GM04504 (cell line): ENCODE measurements at regions not wholly inside any gene's neighbourhood (a gene's known extent, or its start where the extent isn't known, plus 50 kb on each side); places are given as distances from the start of the nearest gene placed in this dataset.
"Not testable (repeated sequence)": the region's sequence is repeated elsewhere in the genome, so short reads cannot be mapped to it uniquely, and the experiment has no call there.

ENCODE experiments used
- DNase-seq: peaks from one replicate; pipeline ENCODE4 v3.0.0-alpha.2; 2012; ENCODE audit warnings: low read depth

- DNase-seq: no peak
Observed at GRCh38 chr6:22106961-22107360, 189.9 kb downstream of the PRL start.

- peak; percentile 9 for DNase-seq
Observed at GRCh38 chr6:22108199-22108598, 188.6 kb downstream of the PRL start.

- DNase-seq: no peak
Observed at GRCh38 chr6:22110061-22110460, 186.8 kb downstream of the PRL start.

- no peak for DNase-seq
Observed at GRCh38 chr6:22112461-22112860, 184.4 kb downstream of the PRL start.

- DNase-seq: peak; percentile 81
Observed at GRCh38 chr6:22113026-22113766, 183.6 kb downstream of the PRL start.

GRCh38 chr6:22115559-22115958 lies 181.3 kb downstream of the PRL start:
- DNase-seq: no peak

GRCh38 chr6:22117631-22118030 lies 179.2 kb downstream of the PRL start:
- no peak for DNase-seq

- no peak for DNase-seq
Observed at GRCh38 chr6:22119500-22119899, 177.3 kb downstream of the PRL start.

GRCh38 chr6:22124756-22125155 lies 172.1 kb downstream of the PRL start:
- no peak for DNase-seq

GRCh38 chr6:22126910-22127309 lies 169.9 kb downstream of the PRL start:
- DNase-seq: no peak

- no peak for DNase-seq
Observed at GRCh38 chr6:22129751-22130150, 167.1 kb downstream of the PRL start.

- DNase-seq: no peak
Observed at GRCh38 chr6:22132656-22133055, 164.2 kb downstream of the PRL start.

GRCh38 chr6:22133357-22133756 lies 163.5 kb downstream of the PRL start:
- DNase-seq: no peak

- DNase-seq: no peak
Observed at GRCh38 chr6:22134308-22134707, 162.5 kb downstream of the PRL start.

GRCh38 chr6:22135395-22135794 lies 161.4 kb downstream of the PRL start:
- DNase-seq: no peak

- not testable (repeated sequence) for DNase-seq
Observed at GRCh38 chr6:22140736-22141135, 156.1 kb downstream of the PRL start.

GRCh38 chr6:22141241-22141745 lies 155.5 kb downstream of the PRL start:
- DNase-seq: no peak

GRCh38 chr6:22142856-22143255 lies 154.0 kb downstream of the PRL start:
- no peak for DNase-seq

- DNase-seq: no peak
Observed at GRCh38 chr6:22145376-22145775, 151.5 kb downstream of the PRL start.

- peak; percentile 14 for DNase-seq
Observed at GRCh38 chr6:22145823-22146677, 150.8 kb downstream of the PRL start.

GRCh38 chr6:22146678-22146930 lies 150.2 kb downstream of the PRL start:
- DNase-seq: no peak

GRCh38 chr6:22146931-22147701 lies 149.7 kb downstream of the PRL start:
- DNase-seq: no peak
